Loucy (cell line): ENCODE measurements at regions not wholly inside any gene's neighbourhood (a gene's known extent, or its start where the extent isn't known, plus 50 kb on each side); places are given as distances from the start of the nearest gene placed in this dataset.

ENCODE experiments used
- H2AFZ ChIP-seq: fragments of 200-600 bp; sonication (generic); 2 replicates; pipeline ENCODE4 v1.6.0; 2016; ENCODE audit warnings: antibody characterized with exemption, mild to moderate bottlenecking, low read length, moderate library complexity
- H3F3A ChIP-seq: fragments of 200-600 bp; 2 replicates; pipeline ENCODE4 v1.6.0; 2016; ENCODE audit warnings: antibody characterized with exemption, low read depth, mild to moderate bottlenecking
- H3K27me3 ChIP-seq: fragments of 200-600 bp; sonication (generic); 2 replicates; pipeline ENCODE4 v1.6.1; 2014; ENCODE audit warnings: low read length, mild to moderate bottlenecking; ENCODE audit not compliant: insufficient read depth, poor library complexity, severe bottlenecking
- H3K36me3 ChIP-seq: fragments of 200-600 bp; sonication (generic); 2 replicates; pipeline ENCODE4 v1.6.1; 2016; ENCODE audit warnings: low read length; ENCODE audit not compliant: insufficient read depth
- H3K4me1 ChIP-seq: fragments of 200-600 bp; sonication (generic); 2 replicates; pipeline ENCODE4 v1.5.1; 2014; ENCODE audit warnings: low read length, mild to moderate bottlenecking; ENCODE audit not compliant: insufficient read depth, poor library complexity, severe bottlenecking
- H3K4me2 ChIP-seq: fragments of 200-600 bp; sonication (generic); 2 replicates; pipeline ENCODE4 v1.6.0; 2014; ENCODE audit warnings: antibody characterized with exemption, low read length, low read depth, mild to moderate bottlenecking; ENCODE audit not compliant: poor library complexity, severe bottlenecking
- H3K4me3 ChIP-seq: fragments of 200-600 bp; sonication (generic); 2 replicates; pipeline ENCODE4 v1.5.1; 2014; ENCODE audit warnings: low read length, mild to moderate bottlenecking, mixed read lengths; ENCODE audit not compliant: poor library complexity, severe bottlenecking
- H3K79me2 ChIP-seq: fragments of 200-600 bp; sonication (generic); 2 replicates; pipeline ENCODE4 v1.6.1; 2014; ENCODE audit warnings: low read length; ENCODE audit not compliant: insufficient read depth
- H3K9ac ChIP-seq: fragments of 200-600 bp; sonication (generic); 2 replicates; pipeline ENCODE4 v1.6.0; 2014; ENCODE audit warnings: mild to moderate bottlenecking, low read depth, low read length, moderate library complexity; ENCODE audit not compliant: poor library complexity, severe bottlenecking
- H3K9me2 ChIP-seq: fragments of 200-600 bp; sonication (generic); replicated peaks from 2 replicates; pipeline ENCODE4 v1.6.1; 2016; ENCODE audit warnings: low read depth, low read length, mixed read lengths
- H3K9me3 ChIP-seq: fragments of 200-600 bp; sonication (generic); 2 replicates; pipeline ENCODE4 v1.6.1; 2014; ENCODE audit warnings: mild to moderate bottlenecking, antibody characterized with exemption, low read length, low read depth; ENCODE audit not compliant: insufficient read depth
- H4K20me1 ChIP-seq: fragments of 200-600 bp; sonication (generic); 2 replicates; pipeline ENCODE4 v1.6.0; 2014; ENCODE audit warnings: antibody characterized with exemption, low read length, mild to moderate bottlenecking; ENCODE audit not compliant: insufficient read depth, poor library complexity, severe bottlenecking
- CTCF ChIP-seq: fragments of 200-600 bp; sonication (generic); conservative IDR thresholded peaks from 2 replicates; pipeline ENCODE4 v1.5.1; 2014; ENCODE audit warnings: mild to moderate bottlenecking, antibody characterized with exemption, low read length
- EZH2phosphoT487 ChIP-seq: fragments of 200-600 bp; IDR thresholded peaks from 2 replicates; pipeline ENCODE4 v1.6.1; 2018; ENCODE audit warnings: antibody characterized with exemption, mild to moderate bottlenecking, moderate library complexity, borderline replicate concordance

- no peak for TF ChIP-seq CTCF
- no peak for TF ChIP-seq EZH2phosphoT487
- H3K4me2 ChIP-seq: no peak overlapping the region
- H3K36me3 ChIP-seq: no peaks in the 10 kb centered on the region
- H3K4me1 ChIP-seq: no peaks in the 10 kb centered on the region
- no peak overlapping the region for H3K4me3 ChIP-seq
- no peaks in the 10 kb centered on the region for H3K9me3 ChIP-seq
- H3K79me2 ChIP-seq: no peaks in the 10 kb centered on the region
- no peak overlapping the region for H2AFZ ChIP-seq
- no peak overlapping the region for H3K9ac ChIP-seq
- H3K27me3 ChIP-seq: no peaks in the 10 kb centered on the region
- no peaks in the 10 kb centered on the region for H4K20me1 ChIP-seq
- H3F3A ChIP-seq: no peaks in the 10 kb centered on the region
- no peaks in the 10 kb centered on the region for H3K9me2 ChIP-seq
Observed at GRCh38 chr21:16069178-16070112, 339.7 kb downstream of the USP25 start.

- Histone ChIP-seq H3F3A (no peaks in the 10 kb centered on the region), H4K20me1 (no peaks in the 10 kb centered on the region), H3K27me3 (no peaks in the 10 kb centered on the region), H3K36me3 (no peaks in the 10 kb centered on the region), H3K9me2 (no peaks in the 10 kb centered on the region), H3K79me2 (no peaks in the 10 kb centered on the region), H3K9ac (no peak overlapping the region), H3K4me1 (no peaks in the 10 kb centered on the region), H3K9me3 (no peaks in the 10 kb centered on the region), H2AFZ (no peak overlapping the region), H3K4me3 (no peak overlapping the region), H3K4me2 (no peak overlapping the region)
- TF ChIP-seq CTCF: no peak
- TF ChIP-seq EZH2phosphoT487: no peak
Observed at GRCh38 chr21:16070207-16070651, 340.4 kb downstream of the USP25 start.

- H2AFZ ChIP-seq: no peak overlapping the region
Observed at GRCh38 chr21:16071092-16071491, 341.3 kb downstream of the USP25 start.

More at GRCh38 chr21:16071092-16071491, 341.3 kb downstream of the USP25 start:
- Histone ChIP-seq H4K20me1 (no peaks in the 10 kb centered on the region), H3K4me3 (no peak overlapping the region), H3K27me3 (no peaks in the 10 kb centered on the region), H3K4me2 (no peak overlapping the region), H3F3A (no peaks in the 10 kb centered on the region), H3K9me2 (no peaks in the 10 kb centered on the region), H3K9me3 (no peaks in the 10 kb centered on the region), H3K4me1 (no peaks in the 10 kb centered on the region), H3K79me2 (no peaks in the 10 kb centered on the region), H3K36me3 (no peaks in the 10 kb centered on the region), H3K9ac (no peak overlapping the region)
- TF ChIP-seq CTCF: no peak
- TF ChIP-seq EZH2phosphoT487: no peak
